ENCODE measurements at regions not wholly inside any gene's neighbourhood (a gene's known extent, or its start where the extent isn't known, plus 50 kb on each side); places are given as distances from the start of the nearest gene placed in this dataset.

GRCh38 chr20:7262803-7263202 lies 495.3 kb downstream of the BMP2 start:
- DNase-seq (no peak), ATAC-seq (no peak)
- intact Hi-C loops (cut with DNase I), result no loop called here
- no peak overlapping the region for H3K27ac ChIP-seq
- H3K4me1 ChIP-seq, result no peaks in the 10 kb centered on the region
- no peaks in the 10 kb centered on the region for H3K36me3 ChIP-seq
- H3K9me3 ChIP-seq, result no peaks in the 10 kb centered on the region
- no peaks in the 10 kb centered on the region for H3K27me3 ChIP-seq
- TF ChIP-seq CTCF (IDR thresholded peaks at IDR 0.05), result no peak
- no peak overlapping the region for H3K4me3 ChIP-seq

- no peak for DNase-seq
Observed at GRCh38 chr20:7264137-7264536, 496.7 kb downstream of the BMP2 start.

GRCh38 chr20:7269452-7269851 lies 502.0 kb downstream of the BMP2 start:
- Histone ChIP-seq H3K4me1 (no peaks in the 10 kb centered on the region), H3K9me3 (no peaks in the 10 kb centered on the region), H3K27ac (no peak overlapping the region), H3K4me3 (no peak overlapping the region), H3K27me3 (no peaks in the 10 kb centered on the region), H3K36me3 (no peaks in the 10 kb centered on the region)
- DNase-seq (no peak), ATAC-seq (no peak)
- no peak for TF ChIP-seq CTCF (IDR thresholded peaks at IDR 0.05)
- intact Hi-C loops (cut with DNase I), result no loop called here

More at GRCh38 chr20:7264137-7264536, 496.7 kb downstream of the BMP2 start:
- no peak for ATAC-seq
- no peak overlapping the region for H3K27ac ChIP-seq
- no peaks in the 10 kb centered on the region for H3K4me1 ChIP-seq
- no peak for TF ChIP-seq CTCF (IDR thresholded peaks at IDR 0.05)
- no peaks in the 10 kb centered on the region for H3K36me3 ChIP-seq
- H3K4me3 ChIP-seq, result no peak overlapping the region
- intact Hi-C loops (cut with DNase I), result no loop called here
- no peaks in the 10 kb centered on the region for H3K27me3 ChIP-seq
- H3K9me3 ChIP-seq, result no peaks in the 10 kb centered on the region

- Histone ChIP-seq H3K4me3 (no peak overlapping the region), H3K4me1 (no peaks in the 10 kb centered on the region), H3K27ac (no peak overlapping the region), H3K36me3 (no peaks in the 10 kb centered on the region), H3K27me3 (no peaks in the 10 kb centered on the region), H3K9me3 (no peaks in the 10 kb centered on the region)
- intact Hi-C loops (cut with DNase I), result no loop called here
- no peak for TF ChIP-seq CTCF (IDR thresholded peaks at IDR 0.05)
- DNase-seq, result no peak
- ATAC-seq, result no peak
Observed at GRCh38 chr20:7272512-7272911, 505.0 kb downstream of the BMP2 start.

GRCh38 chr20:7274870-7275269 lies 507.4 kb downstream of the BMP2 start:
- intact Hi-C loops (cut with DNase I), result no loop called here
- Histone ChIP-seq H3K9me3 (no peaks in the 10 kb centered on the region), H3K4me3 (no peak overlapping the region), H3K36me3 (no peaks in the 10 kb centered on the region), H3K27ac (no peak overlapping the region), H3K27me3 (no peaks in the 10 kb centered on the region), H3K4me1 (no peaks in the 10 kb centered on the region)
- ATAC-seq, result no peak
- no peak for TF ChIP-seq CTCF (IDR thresholded peaks at IDR 0.05)
- DNase-seq, result no peak
